ENCODE measurements at regions not wholly inside any gene's neighbourhood (a gene's known extent, or its start where the extent isn't known, plus 50 kb on each side); places are given as distances from the start of the nearest gene placed in this dataset.

DNA sequence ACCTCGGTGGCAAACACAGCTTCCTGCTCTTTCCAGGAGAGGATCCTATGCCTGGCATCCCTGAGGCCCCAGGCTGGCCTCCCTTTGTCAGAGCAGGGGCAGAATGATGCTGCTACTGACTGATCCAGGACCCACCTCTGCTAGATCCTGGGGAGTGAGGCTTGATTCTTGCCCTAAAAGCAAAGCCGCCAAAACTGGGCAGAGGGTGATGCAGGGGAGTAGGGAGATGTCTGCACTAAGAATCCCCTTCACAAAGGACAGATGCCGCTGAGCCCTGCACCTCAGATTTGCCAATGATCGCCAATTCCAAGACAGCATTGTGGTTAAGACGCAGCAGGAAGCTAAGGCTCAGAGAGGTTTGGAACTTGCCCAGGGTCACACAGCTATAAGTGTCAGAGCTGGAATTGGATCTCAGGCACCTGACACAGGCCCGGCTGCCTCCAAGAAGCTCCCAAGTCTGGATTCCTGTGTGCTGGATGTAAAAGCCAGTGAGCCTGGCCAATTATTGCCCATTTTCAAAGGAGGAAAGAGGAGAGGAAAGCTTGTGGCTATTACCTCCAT lies 60.7 kb upstream of the TNRC6C start:
- TF ChIP-seq, protein P1, sequence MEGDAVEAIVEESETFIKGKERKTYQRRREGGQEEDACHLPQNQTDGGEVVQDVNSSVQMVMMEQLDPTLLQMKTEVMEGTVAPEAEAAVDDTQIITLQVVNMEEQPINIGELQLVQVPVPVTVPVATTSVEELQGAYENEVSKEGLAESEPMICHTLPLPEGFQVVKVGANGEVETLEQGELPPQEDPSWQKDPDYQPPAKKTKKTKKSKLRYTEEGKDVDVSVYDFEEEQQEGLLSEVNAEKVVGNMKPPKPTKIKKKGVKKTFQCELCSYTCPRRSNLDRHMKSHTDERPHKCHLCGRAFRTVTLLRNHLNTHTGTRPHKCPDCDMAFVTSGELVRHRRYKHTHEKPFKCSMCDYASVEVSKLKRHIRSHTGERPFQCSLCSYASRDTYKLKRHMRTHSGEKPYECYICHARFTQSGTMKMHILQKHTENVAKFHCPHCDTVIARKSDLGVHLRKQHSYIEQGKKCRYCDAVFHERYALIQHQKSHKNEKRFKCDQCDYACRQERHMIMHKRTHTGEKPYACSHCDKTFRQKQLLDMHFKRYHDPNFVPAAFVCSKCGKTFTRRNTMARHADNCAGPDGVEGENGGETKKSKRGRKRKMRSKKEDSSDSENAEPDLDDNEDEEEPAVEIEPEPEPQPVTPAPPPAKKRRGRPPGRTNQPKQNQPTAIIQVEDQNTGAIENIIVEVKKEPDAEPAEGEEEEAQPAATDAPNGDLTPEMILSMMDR (IDR thresholded peaks at IDR 0.05; ENCODE audit: low read depth, low read length), result no peak

DNA sequence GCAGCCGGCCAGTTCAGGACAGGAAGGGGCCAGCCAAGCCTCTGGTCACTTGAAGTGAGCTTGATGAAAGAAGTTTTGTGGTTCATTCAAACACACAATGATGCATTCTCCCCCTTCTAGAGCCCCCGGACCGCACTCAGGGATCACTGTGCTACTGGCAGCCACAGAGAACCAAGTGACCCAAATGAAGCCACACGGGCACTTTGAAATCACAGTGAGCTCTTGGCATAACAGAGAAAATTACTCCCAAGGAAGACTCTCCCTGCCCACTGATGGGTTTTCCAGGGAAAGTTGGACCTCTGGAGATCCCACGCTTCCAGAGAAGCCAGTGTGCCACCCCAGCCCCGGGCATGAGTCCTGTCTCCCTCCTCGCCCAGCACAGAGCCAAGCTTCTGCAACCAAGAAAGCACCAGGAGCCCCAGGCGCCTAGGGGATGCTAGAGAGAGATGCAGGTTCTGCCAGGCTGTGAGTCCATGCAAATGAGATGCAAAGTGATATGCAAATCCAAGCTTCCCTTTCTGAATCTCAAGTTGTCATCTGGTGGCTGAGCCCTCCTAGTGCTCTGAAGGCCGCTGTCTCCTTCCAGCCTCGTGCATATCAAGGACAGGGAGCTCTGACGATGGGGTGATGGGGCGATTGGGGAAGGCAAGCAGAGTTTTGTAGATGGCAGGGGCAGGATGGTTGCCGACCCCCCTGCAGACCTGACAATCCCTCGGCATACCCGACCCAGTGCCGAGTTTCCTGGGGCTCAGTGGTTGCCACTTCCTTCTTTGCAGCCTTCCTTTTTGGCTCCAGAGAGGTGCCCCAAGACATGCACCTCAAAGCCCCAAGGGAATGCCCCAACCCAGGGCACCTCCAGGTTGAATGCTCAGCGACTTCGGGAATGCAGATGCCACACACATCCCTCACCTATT lies 59.7 kb upstream of the TNRC6C start:
- H3K9me3 ChIP-seq (ENCODE audit: control insufficient read depth, insufficient read depth, low read length), result no peaks in the 10 kb centered on the region
- ChIA-PET POLR2A (interaction anchor here (0.8 kb wide), 1 partner anchor 59 kb away, joined by 3 read pairs; the partner anchor contains the start of gene TNRC6C), CTCF (no interaction called here)
- no peak for DNase-seq (ENCODE audit: low read depth, low spot score)
- H3K27me3 ChIP-seq (ENCODE audit: control insufficient read depth, insufficient read depth, low read length), result peaks cover 26% of the 10 kb centered on the region
- TF ChIP-seq, protein P1 (IDR thresholded peaks at IDR 0.05; ENCODE audit: low read depth, low read length), result no peak
- no peak overlapping the region for H3K27ac ChIP-seq (ENCODE audit: low read depth, low read length)
- no peak overlapping the region for H3K4me3 ChIP-seq (ENCODE audit: low read depth, low read length)

More for the DNA sequence above, 60.7 kb upstream of the TNRC6C start:
- H3K27ac ChIP-seq (ENCODE audit: low read depth, low read length), result no peak overlapping the region
- ChIA-PET POLR2A (no interaction called here), CTCF (interaction anchor here (0.6 kb wide), 1 partner anchor 121 kb away, joined by 8 read pairs; no protein-coding TSS in a partner anchor)
- no peak overlapping the region for H3K4me3 ChIP-seq (ENCODE audit: low read depth, low read length)
- peaks cover 24% of the 10 kb centered on the region for H3K27me3 ChIP-seq (ENCODE audit: control insufficient read depth, insufficient read depth, low read length)
- no peaks in the 10 kb centered on the region for H3K9me3 ChIP-seq (ENCODE audit: control insufficient read depth, insufficient read depth, low read length)
- DNase-seq (ENCODE audit: low read depth, low spot score), result no peak

DNA sequence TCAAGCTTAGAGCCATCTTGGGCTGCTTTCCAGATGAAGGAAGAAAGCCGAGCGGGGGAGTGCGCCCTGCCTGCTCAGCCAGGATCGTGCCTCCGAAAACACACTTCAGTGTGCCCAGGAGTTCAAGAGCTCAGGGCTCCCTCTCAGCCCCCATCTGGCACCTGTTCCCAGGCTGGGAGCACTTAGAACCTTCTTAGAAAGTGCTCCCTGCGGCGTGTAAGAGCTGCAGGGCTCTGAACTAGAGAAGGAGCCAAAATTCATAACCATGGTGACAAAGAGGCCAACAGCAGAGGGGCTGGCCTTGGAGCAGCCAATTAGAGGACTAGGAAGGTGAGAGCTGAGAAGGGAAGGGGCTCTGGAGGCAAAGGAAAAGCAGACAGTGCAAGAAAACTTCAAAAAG lies 59.0 kb upstream of the TNRC6C start:
- ChIA-PET CTCF (no interaction called here), POLR2A (interaction anchor here (0.8 kb wide), 1 partner anchor 59 kb away, joined by 3 read pairs; the partner anchor contains the start of gene TNRC6C)
- no peak overlapping the region for H3K27ac ChIP-seq (ENCODE audit: low read depth, low read length)
- H3K27me3 ChIP-seq (ENCODE audit: control insufficient read depth, insufficient read depth, low read length), result peaks cover 27% of the 10 kb centered on the region
- no peak overlapping the region for H3K4me3 ChIP-seq (ENCODE audit: low read depth, low read length)
- H3K9me3 ChIP-seq (ENCODE audit: control insufficient read depth, insufficient read depth, low read length), result no peaks in the 10 kb centered on the region
- no peak for DNase-seq (ENCODE audit: low read depth, low spot score)
- TF ChIP-seq, protein P1 (IDR thresholded peaks at IDR 0.05; ENCODE audit: low read depth, low read length), result no peak

DNA sequence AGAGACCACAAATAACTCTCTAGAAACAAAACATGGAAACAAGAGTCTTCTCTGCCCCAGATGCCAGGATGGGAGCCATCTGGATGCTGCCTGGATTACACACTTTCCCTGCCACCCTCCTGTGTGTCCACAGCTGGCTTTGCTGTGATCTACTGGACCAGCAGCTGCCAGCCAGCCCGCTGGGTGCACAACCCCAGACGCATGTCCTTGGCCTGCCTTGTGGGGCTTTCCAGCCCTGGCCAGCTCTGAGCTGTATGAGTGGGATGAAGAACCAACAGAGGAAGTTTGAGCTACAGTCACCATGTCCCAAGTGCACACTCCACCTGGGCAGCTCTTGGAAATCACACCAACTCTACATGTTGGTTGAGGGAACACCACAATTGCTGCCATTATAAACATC lies 57.0 kb upstream of the TNRC6C start:
- TF ChIP-seq, protein P1 (IDR thresholded peaks at IDR 0.05; ENCODE audit: low read depth, low read length), result no peak
- H3K4me3 ChIP-seq (ENCODE audit: low read depth, low read length), result no peak overlapping the region
- CTCF ChIA-PET, result no interaction called here
- H3K27me3 ChIP-seq (ENCODE audit: control insufficient read depth, insufficient read depth, low read length), result peaks cover 34% of the 10 kb centered on the region
- POLR2A ChIA-PET, result no interaction called here
- no peaks in the 10 kb centered on the region for H3K9me3 ChIP-seq (ENCODE audit: control insufficient read depth, insufficient read depth, low read length)
- H3K27ac ChIP-seq (ENCODE audit: low read depth, low read length), result no peak overlapping the region
- no peak for DNase-seq (ENCODE audit: low read depth, low spot score)

DNA sequence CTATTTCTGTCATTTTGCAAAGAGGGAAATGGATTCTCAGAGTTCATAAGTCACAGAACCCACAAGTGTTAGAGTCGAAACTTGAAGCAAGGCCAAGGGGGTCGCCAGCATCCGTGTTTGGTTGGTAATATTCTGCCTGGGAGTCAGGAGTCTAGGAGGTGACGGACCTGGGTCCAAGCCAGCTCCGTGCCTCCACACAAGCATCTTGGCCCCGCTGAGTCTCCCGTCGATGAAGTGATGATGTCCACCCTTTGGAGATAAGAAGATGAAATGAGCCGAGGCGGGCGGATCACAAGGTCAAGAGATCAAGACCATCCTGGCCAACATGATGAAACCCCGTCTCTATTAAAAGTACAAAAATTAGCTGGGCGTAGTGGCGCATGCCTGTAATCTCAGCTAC lies 53.2 kb upstream of the TNRC6C start:
- Histone ChIP-seq H3K4me3 (ENCODE audit: low read depth, low read length) (no peak overlapping the region), H3K27me3 (ENCODE audit: control insufficient read depth, insufficient read depth, low read length) (peaks cover 40% of the 10 kb centered on the region), H3K9me3 (ENCODE audit: control insufficient read depth, insufficient read depth, low read length) (no peaks in the 10 kb centered on the region), H3K27ac (ENCODE audit: low read depth, low read length) (no peak overlapping the region)
- ChIA-PET POLR2A (no interaction called here), CTCF (no interaction called here)
- TF ChIP-seq, protein P1 (IDR thresholded peaks at IDR 0.05; ENCODE audit: low read depth, low read length), result no peak
- DNase-seq (ENCODE audit: low read depth, low spot score), result no peak
